ENCODE measurements at regions not wholly inside any gene's neighbourhood (a gene's known extent, or its start where the extent isn't known, plus 50 kb on each side); places are given as distances from the start of the nearest gene placed in this dataset.

GRCh38 chr17:14448818-14449217, 147.9 kb downstream of the HS3ST3B1 start:
- no peaks in the 10 kb centered on the region for H3K4me1 Mint-ChIP-seq
- no peaks in the 10 kb centered on the region for H3K9me3 ChIP-seq (replicated peaks in 1 of 2; ENCODE audit: control insufficient read depth in 1 of 2, insufficient read depth in 1 of 2, low read length in 2 of 2)
- no peak overlapping the region for H3K27ac Mint-ChIP-seq
- WGBS (ENCODE audit: insufficient coverage) = 90% methylated on average over 2 of the region's 2 CpGs
- no peak for DNase-seq
- H3K27me3 ChIP-seq (ENCODE audit: control insufficient read depth in 2 of 2, insufficient read depth in 2 of 2, low read length in 2 of 2) = no peaks in the 10 kb centered on the region
- intact Hi-C loops (cut with micrococcal nuclease) = no loop called here
- H4K20me1 ChIP-seq (ENCODE audit: insufficient read depth, low read length) = no peaks in the 10 kb centered on the region
- H3K4me3 ChIP-seq (replicated peaks in 1 of 3; ENCODE audit: low read depth in 2 of 3, low read length in 3 of 3) = no peak overlapping the region
- TF ChIP-seq CTCF (IDR thresholded peaks at IDR 0.05) = no peak
- H3K79me2 ChIP-seq (ENCODE audit: insufficient read depth, low read length) = no peaks in the 10 kb centered on the region
- no peaks in the 10 kb centered on the region for H3K36me3 ChIP-seq (replicated peaks in 1 of 2; ENCODE audit: control insufficient read depth in 1 of 2, insufficient read depth in 2 of 2, low read length in 2 of 2)
- H3K9me3 Mint-ChIP-seq = peaks cover 0 to 1% (median 0%) of the 10 kb centered on the region in 7 donors
- no peaks in the 10 kb centered on the region for H3K36me3 Mint-ChIP-seq
- H3K4me1 ChIP-seq (ENCODE audit: control insufficient read depth in 1 of 2, insufficient read depth in 2 of 2, low read length in 2 of 2) = no peaks in the 10 kb centered on the region
- H3K27me3 Mint-ChIP-seq (ENCODE audit: low read depth in 3 of 3) = peaks cover 0 to 2% (median 1%) of the 10 kb centered on the region in 3 donors
- H2AFZ ChIP-seq (ENCODE audit: insufficient read depth, low read depth, low read length, poor library complexity, severe bottlenecking) = no peak overlapping the region
- no peak overlapping the region for H3K27ac ChIP-seq (ENCODE audit: low read depth in 1 of 2, low read length in 2 of 2)
- H3K4me2 ChIP-seq (replicated peaks; ENCODE audit: extremely low read depth, low read length, poor library complexity, severe bottlenecking) = no peak overlapping the region
- H3K9ac ChIP-seq (ENCODE audit: insufficient read depth, low read length, poor library complexity, severe bottlenecking) = no peak overlapping the region
- H3K4me3 Mint-ChIP-seq = no peak overlapping the region

- peaks cover 0 to 2% (median 1%) of the 10 kb centered on the region in 3 donors for H3K27me3 Mint-ChIP-seq (ENCODE audit: low read depth in 3 of 3)
- H3K9ac ChIP-seq (ENCODE audit: insufficient read depth, low read length, poor library complexity, severe bottlenecking) = no peak overlapping the region
- no peak for TF ChIP-seq CTCF (IDR thresholded peaks at IDR 0.05)
- no peak overlapping the region for H3K4me3 ChIP-seq (replicated peaks in 1 of 3; ENCODE audit: low read depth in 2 of 3, low read length in 3 of 3)
- intact Hi-C loops (cut with micrococcal nuclease) = no loop called here
- no peaks in the 10 kb centered on the region for H3K27me3 ChIP-seq (ENCODE audit: control insufficient read depth in 2 of 2, insufficient read depth in 2 of 2, low read length in 2 of 2)
- H3K9me3 Mint-ChIP-seq = no peaks in the 10 kb centered on the region
- no peak overlapping the region for H3K27ac ChIP-seq (ENCODE audit: low read depth in 1 of 2, low read length in 2 of 2)
- H3K27ac Mint-ChIP-seq = no peak overlapping the region
- 100% methylated on average over 1 of the region's 2 CpGs for WGBS (ENCODE audit: insufficient coverage)
- H3K4me1 ChIP-seq (ENCODE audit: control insufficient read depth in 1 of 2, insufficient read depth in 2 of 2, low read length in 2 of 2) = no peaks in the 10 kb centered on the region
- no peaks in the 10 kb centered on the region for H3K79me2 ChIP-seq (ENCODE audit: insufficient read depth, low read length)
- H3K9me3 ChIP-seq (replicated peaks in 1 of 2; ENCODE audit: control insufficient read depth in 1 of 2, insufficient read depth in 1 of 2, low read length in 2 of 2) = no peaks in the 10 kb centered on the region
- no peak overlapping the region for H3K4me2 ChIP-seq (replicated peaks; ENCODE audit: extremely low read depth, low read length, poor library complexity, severe bottlenecking)
- H2AFZ ChIP-seq (ENCODE audit: insufficient read depth, low read depth, low read length, poor library complexity, severe bottlenecking) = no peak overlapping the region
- no peak for DNase-seq
- H3K4me3 Mint-ChIP-seq = no peak overlapping the region
- H3K4me1 Mint-ChIP-seq = no peaks in the 10 kb centered on the region
- no peaks in the 10 kb centered on the region for H4K20me1 ChIP-seq (ENCODE audit: insufficient read depth, low read length)
- no peaks in the 10 kb centered on the region for H3K36me3 ChIP-seq (replicated peaks in 1 of 2; ENCODE audit: control insufficient read depth in 1 of 2, insufficient read depth in 2 of 2, low read length in 2 of 2)
- H3K36me3 Mint-ChIP-seq = no peaks in the 10 kb centered on the region
These were observed 145.9 kb downstream of the HS3ST3B1 start for GRCh38 chr17:14446825-14447224.
